CD4-positive, alpha-beta T cell treated with Interleukin-6 at 100 ng/mL for 8 hours (primary cell): ENCODE measurements at regions not wholly inside any gene's neighbourhood (a gene's known extent, or its start where the extent isn't known, plus 50 kb on each side); places are given as distances from the start of the nearest gene placed in this dataset.
"Not testable (repeated sequence)": the region's sequence is repeated elsewhere in the genome, so short reads cannot be mapped to it uniquely, and the experiment has no call there.

ENCODE experiments used
- DNase-seq: peaks from one replicate; pipeline ENCODE4 v3.0.0-alpha.2; 2020; ENCODE audit warnings: mixed read lengths, low spot score

GRCh38 chr5:143908959-143909358, 97.0 kb downstream of the HMHB1 start:
- no peak for DNase-seq

DNA sequence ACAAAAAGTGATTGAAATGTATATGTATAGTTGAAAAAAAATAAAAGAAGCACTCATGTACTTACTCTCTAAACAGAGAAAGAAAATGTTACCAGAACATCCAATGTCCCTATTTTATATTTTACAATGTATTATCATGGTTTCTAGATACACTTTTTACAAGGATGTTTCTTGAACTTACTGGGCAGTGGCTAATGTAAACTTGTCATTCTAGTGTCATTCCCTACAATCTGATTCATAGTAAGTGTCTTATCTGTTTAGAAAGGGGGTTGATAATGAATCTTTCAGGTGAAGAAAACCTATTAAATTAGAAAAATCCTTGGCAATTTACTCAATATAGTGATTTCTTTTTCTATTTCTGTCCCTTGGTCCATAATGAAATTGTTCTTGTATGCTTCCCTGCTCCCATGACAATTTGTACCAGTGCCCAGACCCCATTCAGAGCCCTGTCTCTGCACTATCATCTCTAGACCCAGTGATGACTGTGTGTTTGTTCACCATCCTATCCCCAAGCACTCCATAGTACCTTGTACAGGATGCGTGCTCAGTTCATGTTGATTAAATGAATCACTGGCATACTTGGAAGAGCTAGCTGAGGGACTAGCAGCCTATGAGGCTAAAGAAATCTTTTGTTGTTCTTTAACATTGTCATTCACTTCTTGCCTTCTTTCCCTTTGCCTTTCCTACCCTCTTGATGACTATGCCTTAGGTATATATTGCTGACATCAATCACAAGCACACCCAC, 101.2 kb downstream of the HMHB1 start:
- no peak for DNase-seq

- DNase-seq, result no peak
Measured at GRCh38 chr5:143914756-143915155, 102.8 kb downstream of the HMHB1 start.

DNA sequence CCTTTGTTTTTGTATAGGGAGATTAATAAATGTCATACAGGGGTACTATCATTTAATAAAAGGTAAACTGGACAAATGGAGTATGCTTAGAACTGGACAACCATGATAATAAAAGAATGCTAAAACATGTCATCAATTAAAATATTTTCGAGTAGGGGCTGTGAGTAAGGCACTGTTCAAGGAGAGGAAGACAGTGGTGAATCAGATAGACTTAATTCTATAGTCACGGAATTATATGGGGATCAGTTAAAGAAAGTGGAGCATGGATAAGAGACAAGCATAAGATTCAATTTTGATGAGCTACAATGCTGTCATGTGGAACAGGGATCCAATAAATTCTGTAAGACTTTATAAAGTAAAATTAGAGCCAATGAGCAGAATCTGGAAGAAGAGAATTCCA, 104.5 kb downstream of the HMHB1 start:
- no peak for DNase-seq

DNA sequence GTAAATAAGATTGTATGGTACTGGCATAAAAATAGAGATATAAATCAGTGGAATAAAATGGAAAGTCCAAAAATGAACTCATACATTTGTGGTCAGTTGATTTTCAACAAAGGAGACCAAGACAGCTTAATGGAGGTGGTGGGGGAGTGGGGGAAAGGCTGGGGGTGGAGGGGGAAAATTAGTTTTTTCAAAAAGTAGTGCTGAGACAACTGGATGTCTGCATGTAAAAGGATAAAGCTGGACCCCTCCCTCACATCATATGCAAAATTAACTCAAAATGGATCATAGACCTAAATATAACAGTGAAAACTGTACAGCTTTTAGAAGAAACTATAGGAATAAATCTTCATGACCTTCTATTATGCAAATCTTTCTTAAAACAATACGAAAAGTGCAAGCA, 107.0 kb downstream of the HMHB1 start:
- DNase-seq, result no peak

- DNase-seq, result no peak
Measured at GRCh38 chr5:143920772-143921171, 108.8 kb downstream of the HMHB1 start.

- DNase-seq, result no peak
Measured at GRCh38 chr5:143921525-143922311, 109.8 kb downstream of the HMHB1 start.

DNA sequence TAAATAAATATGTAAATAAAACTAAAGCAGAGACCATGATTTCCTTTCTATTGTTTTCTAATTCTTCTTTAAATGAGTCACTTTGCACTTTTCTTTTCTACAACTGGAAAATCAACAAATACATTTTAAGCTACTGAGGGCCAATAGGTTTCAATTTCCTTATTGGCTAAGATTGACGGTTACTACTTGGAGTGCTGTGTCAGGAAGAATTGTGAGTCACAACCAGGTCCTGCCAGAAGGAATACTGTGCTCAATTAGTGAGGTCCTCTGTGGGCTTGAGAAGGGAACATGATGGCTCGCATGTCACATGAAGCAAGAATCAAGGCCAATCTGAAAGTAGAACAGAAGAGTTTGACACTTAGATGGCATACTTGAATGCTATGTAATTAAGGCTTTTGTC, 110.8 kb downstream of the HMHB1 start:
- no peak for DNase-seq

DNA sequence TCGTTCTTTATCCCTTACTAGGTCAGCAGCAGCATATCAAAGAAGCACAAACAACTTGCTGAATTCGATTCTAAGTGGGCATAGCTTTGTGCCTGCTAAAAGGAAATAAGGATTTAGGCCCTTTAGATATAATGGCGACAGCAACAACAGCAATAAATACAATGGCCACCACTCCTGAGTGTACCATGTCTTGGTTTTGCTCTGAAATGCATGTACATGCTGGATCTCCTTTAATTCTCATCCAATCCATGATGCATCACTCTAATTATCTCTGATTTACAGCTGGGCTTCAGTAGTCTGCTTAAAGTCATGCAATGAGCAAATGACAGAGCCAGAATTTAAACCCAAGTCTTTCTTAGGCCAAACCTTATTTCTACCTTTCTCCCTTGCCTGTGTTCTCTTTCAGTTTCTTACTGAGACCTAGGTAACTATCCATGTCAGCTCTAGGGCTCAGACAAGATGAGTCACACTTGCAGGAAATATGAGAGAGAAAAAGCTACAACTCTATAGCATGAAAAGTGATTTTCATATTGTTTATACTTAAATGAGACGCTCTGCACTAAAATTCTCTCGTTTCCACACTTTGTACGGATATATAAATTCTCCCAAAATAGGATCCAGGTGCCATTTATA, 111.8 kb downstream of the HMHB1 start:
- DNase-seq, result no peak

DNA sequence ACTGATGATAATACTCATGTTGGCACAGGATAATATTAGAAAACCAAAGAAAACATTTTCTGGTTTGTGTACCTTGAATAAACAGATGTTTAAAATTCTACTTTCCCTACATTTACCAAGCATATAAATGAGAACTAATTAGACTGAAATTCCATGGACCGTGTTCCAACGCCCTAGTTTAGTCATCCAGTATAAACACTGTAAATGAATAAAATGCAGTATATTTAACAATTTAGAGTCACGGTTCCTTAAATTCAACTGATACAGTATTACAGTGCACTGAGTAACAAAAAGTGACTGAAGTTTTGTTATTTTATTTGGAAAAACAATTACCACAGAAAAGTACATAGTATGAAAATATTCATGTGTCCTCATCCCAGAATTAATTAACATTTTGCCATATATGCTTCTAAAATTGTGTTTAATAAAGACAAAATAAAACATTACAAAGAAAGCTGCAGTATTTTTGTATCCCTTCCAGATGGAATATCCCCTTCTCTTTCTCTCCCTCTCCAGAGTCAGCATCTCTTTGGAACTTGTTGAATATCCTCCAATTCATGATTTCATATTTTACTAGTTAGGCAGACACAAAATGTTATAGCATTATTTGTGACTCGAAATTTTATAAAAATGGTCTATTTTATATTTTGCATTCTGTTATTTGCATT, 112.5 kb downstream of the HMHB1 start:
- DNase-seq, result no peak

DNA sequence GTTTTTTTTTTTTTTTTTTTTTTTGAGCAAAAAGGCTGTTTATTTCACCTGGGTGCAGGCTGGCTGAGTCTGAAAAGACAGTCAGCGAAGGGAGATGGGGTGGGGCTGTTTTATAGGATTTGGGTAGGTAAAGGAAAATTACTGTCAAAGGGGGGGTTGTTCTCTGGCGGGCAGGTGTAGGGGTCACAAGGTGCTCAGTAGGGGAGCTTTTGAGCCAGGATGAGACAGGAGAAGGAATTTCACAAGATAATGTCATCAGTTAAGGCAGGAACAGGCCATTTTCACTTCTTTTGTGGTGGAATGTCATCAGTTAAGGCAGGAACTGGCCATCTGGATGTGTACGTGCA, 113.0 kb downstream of the HMHB1 start:
- not testable (repeated sequence) for DNase-seq

DNA sequence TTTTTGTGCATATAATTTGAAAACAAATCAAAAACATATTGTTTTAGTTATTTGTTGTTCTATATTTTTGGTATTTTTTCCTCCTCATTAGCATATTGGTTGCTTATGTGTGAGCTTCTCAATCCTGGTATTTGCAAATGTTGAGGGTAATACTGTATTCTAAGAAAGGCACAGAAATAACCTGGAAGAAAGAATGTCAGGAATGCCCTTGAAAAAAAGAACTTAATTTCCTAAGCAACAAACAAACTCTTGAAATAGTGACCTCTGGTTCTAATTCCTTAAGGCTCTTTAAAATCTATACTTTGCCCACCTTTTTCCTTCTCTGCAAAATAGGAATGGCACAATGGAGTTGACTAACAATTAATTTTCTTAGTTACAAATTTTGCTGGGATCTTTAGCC, 117.5 kb downstream of the HMHB1 start:
- DNase-seq, result no peak

DNA sequence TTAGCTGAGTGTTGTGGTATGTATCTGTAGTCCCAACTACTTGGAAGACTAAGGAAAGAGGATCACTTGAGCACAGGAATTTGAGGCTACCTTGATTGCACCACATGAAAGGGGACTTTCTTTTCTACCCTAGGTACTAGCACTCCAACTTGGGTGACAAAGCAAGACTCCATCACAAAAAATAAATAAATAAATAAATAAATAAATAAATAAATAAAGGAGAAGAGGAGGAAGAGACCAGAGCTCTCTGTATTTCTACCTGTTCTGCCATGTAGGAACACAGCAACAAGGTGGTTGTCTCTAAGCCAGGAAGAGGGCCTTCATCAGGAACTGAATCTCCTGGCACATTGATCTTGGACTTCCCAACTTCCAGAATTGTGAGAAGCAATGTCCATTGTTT, 118.6 kb downstream of the HMHB1 start:
- no peak for DNase-seq

- DNase-seq, result no peak
Measured at GRCh38 chr5:143931476-143931875, 119.5 kb downstream of the HMHB1 start.

- no peak for DNase-seq
Measured at GRCh38 chr5:143931986-143932385, 120.0 kb downstream of the HMHB1 start.

- no peak for DNase-seq
Measured at GRCh38 chr5:143932584-143932983, 120.6 kb downstream of the HMHB1 start.

GRCh38 chr5:143933451-143933850, 121.5 kb downstream of the HMHB1 start:
- no peak for DNase-seq

DNA sequence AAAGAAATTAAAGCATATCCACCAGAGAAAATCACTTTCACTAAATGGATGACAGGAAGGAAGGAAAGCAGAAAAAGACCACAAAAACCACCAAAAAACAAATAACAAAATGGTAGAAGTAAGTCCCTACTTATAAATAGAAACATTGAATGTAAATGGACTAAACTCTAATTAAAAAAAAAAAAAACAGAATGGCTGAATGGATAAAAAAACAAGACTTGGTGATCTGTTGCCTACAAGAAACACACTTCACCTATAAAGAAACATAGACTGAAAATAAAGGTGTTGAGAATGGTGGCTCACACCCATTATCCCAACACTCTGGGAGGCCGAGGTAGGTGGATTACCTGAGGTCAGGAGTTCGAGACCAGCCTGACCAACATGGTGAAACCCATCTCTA, 122.9 kb downstream of the HMHB1 start:
- no peak for DNase-seq

- no peak for DNase-seq
Measured at GRCh38 chr5:143938230-143938629, 126.3 kb downstream of the HMHB1 start.

- no peak for DNase-seq
Measured at GRCh38 chr5:143946837-143947236, 134.9 kb downstream of the HMHB1 start.

GRCh38 chr5:143947313-143947712, 135.4 kb downstream of the HMHB1 start:
- no peak for DNase-seq

- no peak for DNase-seq
Measured at GRCh38 chr5:143952809-143953208, 140.8 kb downstream of the HMHB1 start.

GRCh38 chr5:143953851-143954250, 141.9 kb downstream of the HMHB1 start:
- no peak for DNase-seq
